Endothelial cell (in vitro differentiated cells): ENCODE measurements at regions not wholly inside any gene's neighbourhood (a gene's known extent, or its start where the extent isn't known, plus 50 kb on each side); places are given as distances from the start of the nearest gene placed in this dataset.

Experiments
- DNase-seq: peaks from one replicate; pipeline ENCODE4 v3.0.0; 2021; ENCODE audit warnings: low spot score
- H3K27ac Mint-ChIP-seq: one replicate; pipeline ENCODE4 v1.8.0; 2021; ENCODE audit warnings: mixed read lengths, inconsistent platforms; ENCODE audit not compliant: unreplicated experiment
- H3K27me3 Mint-ChIP-seq: one replicate; pipeline ENCODE4 v1.8.0; 2021; ENCODE audit warnings: mild to moderate bottlenecking, moderate library complexity, mixed read lengths, inconsistent platforms; ENCODE audit not compliant: unreplicated experiment
- H3K36me3 Mint-ChIP-seq: one replicate; pipeline ENCODE4 v1.8.0; 2021; ENCODE audit warnings: mild to moderate bottlenecking, low read depth, mixed read lengths, inconsistent platforms; ENCODE audit not compliant: unreplicated experiment
- H3K4me1 Mint-ChIP-seq: one replicate; pipeline ENCODE4 v1.8.0; 2021; ENCODE audit warnings: mild to moderate bottlenecking, mixed read lengths, inconsistent platforms; ENCODE audit not compliant: unreplicated experiment
- H3K4me3 Mint-ChIP-seq: one replicate; pipeline ENCODE4 v1.8.0; 2021; ENCODE audit warnings: mild to moderate bottlenecking, mixed read lengths, inconsistent platforms; ENCODE audit not compliant: unreplicated experiment
- H3K9me3 Mint-ChIP-seq: one replicate; pipeline ENCODE4 v1.8.0; 2021; ENCODE audit warnings: mixed read lengths, inconsistent platforms; ENCODE audit not compliant: unreplicated experiment
- CTCF ChIP-seq: fragments of 200-600 bp; sonication (generic); IDR thresholded peaks from one replicate; pipeline ENCODE4 v1.5.0; 2021; ENCODE audit warnings: antibody characterized with exemption; ENCODE audit not compliant: unreplicated experiment

- Mint-ChIP-seq H3K36me3 (no peaks in the 10 kb centered on the region), H3K27me3 (peaks cover 1% of the 10 kb centered on the region), H3K4me1 (no peaks in the 10 kb centered on the region), H3K9me3 (no peaks in the 10 kb centered on the region), H3K27ac (no peak overlapping the region), H3K4me3 (no peak overlapping the region)
- no peak for DNase-seq
- no peak for TF ChIP-seq CTCF
Observed at GRCh38 chr20:10893321-10893720, 219.5 kb upstream of the JAG1 start.

GRCh38 chr20:10897336-10897735 is 223.5 kb upstream of the JAG1 start:
- no peak for TF ChIP-seq CTCF
- Mint-ChIP-seq H3K27ac (no peak overlapping the region), H3K4me3 (no peak overlapping the region), H3K27me3 (peaks cover 1% of the 10 kb centered on the region), H3K9me3 (no peaks in the 10 kb centered on the region), H3K36me3 (no peaks in the 10 kb centered on the region), H3K4me1 (no peaks in the 10 kb centered on the region)
- DNase-seq = no peak

- Mint-ChIP-seq H3K27me3 (no peaks in the 10 kb centered on the region), H3K36me3 (no peaks in the 10 kb centered on the region), H3K4me3 (no peak overlapping the region), H3K9me3 (no peaks in the 10 kb centered on the region), H3K4me1 (peaks cover 8% of the 10 kb centered on the region), H3K27ac (no peak overlapping the region)
- no peak for DNase-seq
- TF ChIP-seq CTCF = no peak
Observed at GRCh38 chr20:10898552-10898951, 224.8 kb upstream of the JAG1 start.

GRCh38 chr20:10902174-10902573 is 228.4 kb upstream of the JAG1 start:
- H3K4me3 Mint-ChIP-seq = no peak overlapping the region
- peaks cover 10% of the 10 kb centered on the region for H3K4me1 Mint-ChIP-seq
- peaks cover 1% of the 10 kb centered on the region for H3K27me3 Mint-ChIP-seq
- no peak for DNase-seq
- H3K27ac Mint-ChIP-seq = no peak overlapping the region
- H3K9me3 Mint-ChIP-seq = no peaks in the 10 kb centered on the region
- no peaks in the 10 kb centered on the region for H3K36me3 Mint-ChIP-seq
- no peak for TF ChIP-seq CTCF

- H3K36me3 Mint-ChIP-seq = no peaks in the 10 kb centered on the region
Observed at GRCh38 chr20:10902576-10903282, 228.9 kb upstream of the JAG1 start.

More at GRCh38 chr20:10902576-10903282, 228.9 kb upstream of the JAG1 start:
- Mint-ChIP-seq H3K27ac (no peak overlapping the region), H3K4me1 (peaks cover 10% of the 10 kb centered on the region), H3K9me3 (no peaks in the 10 kb centered on the region), H3K27me3 (peaks cover 1% of the 10 kb centered on the region), H3K4me3 (no peak overlapping the region)
- DNase-seq = no peak
- TF ChIP-seq CTCF = no peak
